Erythroblast (primary cell): ENCODE measurements at regions not wholly inside any gene's neighbourhood (a gene's known extent, or its start where the extent isn't known, plus 50 kb on each side); places are given as distances from the start of the nearest gene placed in this dataset.

Experiments
- GATA1 ChIP-seq: IDR thresholded peaks from 2 replicates; pipeline ENCODE4 v1.6.1; 2011; ENCODE audit warnings: low read depth, mild to moderate bottlenecking, control low read depth, low read length, moderate library complexity
- POLR2A ChIP-seq: IDR thresholded peaks from 2 replicates; pipeline ENCODE4 v1.6.1; 2011; ENCODE audit warnings: mild to moderate bottlenecking, low read length

DNA sequence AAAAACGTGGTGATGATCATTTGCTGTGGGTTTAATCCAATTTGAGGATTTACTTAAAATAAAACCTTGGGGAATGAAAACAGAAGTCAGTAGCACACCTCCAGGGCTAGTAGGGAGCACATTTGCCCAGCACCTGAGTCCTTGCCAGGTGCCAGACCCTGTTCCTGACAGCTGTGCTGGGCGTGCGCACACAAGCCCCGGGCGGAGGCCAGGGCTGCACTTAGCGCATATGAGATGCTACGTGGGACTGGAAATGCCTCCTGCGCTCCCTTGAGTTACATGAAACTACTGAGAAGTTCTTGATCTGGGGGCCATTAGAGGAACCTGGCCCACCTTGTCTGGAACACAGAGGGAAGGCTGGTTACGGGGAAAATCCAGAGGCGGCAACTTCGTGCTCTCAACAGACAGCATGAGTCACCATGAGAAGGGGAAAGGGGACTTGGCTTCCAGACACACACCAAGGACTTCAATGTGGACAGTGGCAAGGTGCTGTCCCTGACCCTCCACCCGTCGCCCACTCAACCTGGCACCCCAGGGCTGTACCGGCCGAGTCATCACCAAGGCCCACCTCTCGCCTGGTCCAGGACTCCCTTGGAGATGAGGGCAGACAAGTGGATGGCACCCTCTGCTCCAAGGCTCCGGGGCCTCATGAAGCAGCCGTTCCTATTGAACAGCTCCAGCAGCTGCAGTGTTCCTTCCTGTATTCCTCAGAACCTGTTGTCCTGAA is 1468.6 kb downstream of the BRD1 start:
- TF ChIP-seq POLR2A (no peak), GATA1 (no peak)
